GM21737 (cell line): ENCODE measurements at regions not wholly inside any gene's neighbourhood (a gene's known extent, or its start where the extent isn't known, plus 50 kb on each side); places are given as distances from the start of the nearest gene placed in this dataset.

Experiments
- ATAC-seq: cut with Tn5 transposase; IDR thresholded peaks from one replicate; pipeline ENCODE4 v1.9.1; 2021; ENCODE audit warnings: mild to moderate bottlenecking, moderate library complexity; ENCODE audit not compliant: unreplicated experiment

DNA sequence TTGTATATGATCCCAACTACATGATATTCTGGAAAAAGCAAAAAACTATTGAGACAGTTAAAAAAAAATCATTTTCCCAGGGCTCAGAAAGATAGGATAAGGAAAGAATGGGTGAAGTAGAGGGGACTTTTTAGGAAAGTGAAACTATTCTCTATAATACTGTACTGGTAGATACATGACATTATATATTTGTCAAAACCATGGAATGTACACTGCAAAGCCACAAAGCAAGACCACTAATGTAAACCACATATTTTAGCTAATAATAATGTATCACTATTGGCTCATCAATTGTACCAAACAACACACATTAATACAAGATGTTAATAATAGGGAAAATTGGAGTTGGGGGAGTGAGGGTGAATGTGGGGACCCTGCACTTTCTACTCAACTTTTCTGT is 182.6 kb downstream of the EFNB2 start:
- ATAC-seq: no peak

DNA sequence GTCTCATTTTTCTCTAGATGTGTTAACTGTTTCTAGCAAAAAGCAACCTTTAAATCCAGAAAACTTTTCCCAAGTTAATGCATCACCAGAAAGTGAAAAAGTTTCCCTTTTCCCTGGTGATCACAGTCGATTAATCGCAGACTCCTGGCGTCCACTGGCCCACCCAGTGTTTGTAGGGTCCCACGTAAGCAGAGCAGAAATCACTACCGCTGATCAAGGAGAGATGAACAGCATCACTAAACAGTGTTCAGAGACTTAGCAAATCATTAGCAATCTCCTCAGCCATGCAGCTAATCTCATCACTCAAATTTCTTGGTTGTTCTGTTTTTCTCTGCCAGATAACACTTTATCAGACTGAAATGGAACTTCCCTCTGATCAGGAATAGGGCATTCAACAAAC is 184.2 kb downstream of the EFNB2 start:
- ATAC-seq: no peak

DNA sequence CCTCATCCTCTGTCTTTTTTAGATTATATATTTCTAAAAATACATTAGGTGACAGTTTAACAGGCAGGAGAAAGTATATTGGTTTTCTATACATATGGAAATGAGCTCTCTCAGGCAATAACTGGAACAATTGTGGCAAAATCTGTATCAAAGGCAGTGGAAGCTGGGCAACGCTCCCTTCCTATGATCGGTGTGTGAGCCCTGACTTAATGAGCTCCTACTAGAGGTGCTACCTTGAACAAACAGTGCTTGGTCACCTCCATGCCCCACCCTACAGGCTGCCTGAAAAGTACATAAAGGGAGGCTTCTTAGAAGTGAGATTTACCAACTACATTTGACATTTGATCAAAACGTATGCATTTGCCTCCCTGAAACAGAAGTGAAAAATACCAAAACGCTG is 185.3 kb downstream of the EFNB2 start:
- no peak for ATAC-seq

DNA sequence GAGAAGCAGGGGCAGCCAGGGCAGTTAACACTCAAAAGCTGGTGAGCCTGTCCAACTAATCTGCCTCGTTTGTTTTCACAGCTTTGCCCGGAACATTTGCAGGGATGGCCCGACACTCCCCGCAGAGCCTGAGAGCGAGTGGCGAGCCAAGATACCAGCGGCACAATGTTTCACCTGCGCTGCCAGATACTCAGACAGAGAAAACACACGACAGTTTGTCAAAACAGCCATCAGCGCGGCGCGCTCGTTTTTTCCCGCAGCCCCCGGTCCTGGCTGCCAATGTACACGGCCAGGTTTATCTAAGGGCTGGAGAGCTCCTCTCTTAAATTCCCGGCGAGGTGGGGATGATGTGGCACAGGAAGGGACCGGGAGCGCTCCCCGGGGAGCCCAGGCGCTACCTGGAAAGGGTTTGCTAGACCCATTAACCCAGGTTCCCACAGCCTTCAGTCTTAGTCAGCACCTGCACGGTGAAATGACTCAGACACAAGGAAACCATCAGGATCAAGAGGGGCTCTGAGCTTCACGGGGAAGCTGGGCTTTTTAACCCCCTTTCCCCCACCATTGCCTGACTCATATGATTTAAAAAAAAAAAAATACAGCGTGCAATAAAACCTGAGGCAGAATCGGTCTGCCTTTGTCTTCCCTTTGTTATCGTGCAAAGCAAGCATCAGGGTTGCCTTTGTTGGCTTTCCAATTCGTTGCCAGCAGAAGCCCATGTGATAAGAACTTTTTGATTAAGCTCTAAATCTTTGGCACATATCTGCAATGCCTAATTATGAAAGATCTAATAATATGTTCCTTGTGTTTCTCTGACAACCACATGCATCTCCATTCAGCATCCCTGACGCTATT is 186.2 kb downstream of the EFNB2 start:
- no peak for ATAC-seq

DNA sequence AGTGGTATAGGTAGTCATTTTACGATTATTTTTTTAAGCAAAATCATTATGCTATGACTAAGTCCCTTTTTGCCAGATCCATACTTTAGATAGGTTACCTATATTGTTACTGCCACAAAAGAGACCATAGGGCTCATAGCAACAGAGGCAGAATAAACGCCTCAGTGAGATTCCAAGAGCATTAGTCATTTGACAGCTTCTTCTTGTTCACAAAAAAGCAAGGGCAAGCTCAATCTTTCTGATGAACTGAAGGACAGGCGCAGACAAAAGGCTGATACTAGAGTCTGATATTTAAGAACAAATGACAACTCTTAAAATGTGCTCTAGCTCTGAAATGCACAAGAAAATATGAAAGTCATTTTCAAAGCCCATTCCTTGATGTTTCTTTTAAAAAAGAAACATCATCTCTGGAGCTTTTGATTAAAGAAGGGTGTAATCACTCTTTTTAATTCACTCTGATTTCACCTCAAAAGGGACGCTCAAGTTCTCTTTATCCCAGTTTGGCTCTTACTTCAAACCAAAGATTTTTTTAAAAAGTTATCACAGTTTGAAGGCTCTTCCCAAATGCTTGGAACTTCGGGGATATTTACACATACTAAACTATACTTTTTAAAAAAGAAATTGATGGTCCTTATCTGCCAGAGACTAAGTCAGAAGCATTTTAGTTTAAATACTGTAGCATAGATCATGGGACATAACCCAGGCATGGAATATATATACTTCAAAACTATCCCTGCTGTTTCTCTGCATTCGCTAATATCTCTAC is 187.2 kb downstream of the EFNB2 start:
- no peak for ATAC-seq

DNA sequence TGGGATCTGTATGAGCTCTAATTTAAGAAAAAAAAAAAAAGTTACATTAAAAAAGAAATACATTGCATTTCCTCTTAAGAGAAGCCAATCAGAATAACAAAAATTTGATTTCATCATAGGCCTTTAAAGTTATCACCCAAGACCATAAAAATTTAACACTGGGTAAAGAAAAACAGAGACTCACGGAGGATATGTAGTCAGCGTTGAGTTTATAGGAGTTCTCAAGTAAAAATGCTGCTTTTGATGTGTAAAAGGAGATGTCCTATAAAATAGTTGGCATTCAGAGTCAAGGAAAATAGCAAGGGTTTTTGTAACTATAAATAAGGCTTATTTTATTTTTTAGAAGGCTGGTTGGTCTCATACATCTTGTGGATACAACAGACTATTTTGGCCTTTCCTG is 191.1 kb downstream of the EFNB2 start:
- no peak for ATAC-seq

DNA sequence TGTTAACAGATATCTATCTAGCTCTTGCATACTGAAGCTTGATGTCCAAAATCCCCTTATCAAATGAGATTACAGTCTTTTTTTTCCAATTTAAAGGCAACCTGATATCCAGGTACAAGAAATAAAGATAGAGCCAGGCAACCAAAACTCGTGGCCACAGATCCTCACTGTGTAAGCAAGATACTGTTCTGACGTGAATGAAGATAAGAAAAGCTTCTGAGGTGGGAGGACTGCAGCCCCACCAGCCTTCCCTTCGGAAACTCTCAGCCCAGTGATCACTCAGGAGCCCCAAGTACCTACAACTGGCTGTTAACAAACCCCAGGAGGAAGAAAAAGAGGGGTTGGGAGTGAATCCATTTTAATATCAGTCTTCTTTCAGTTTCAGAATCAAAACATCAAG is 191.6 kb downstream of the EFNB2 start:
- ATAC-seq: no peak

DNA sequence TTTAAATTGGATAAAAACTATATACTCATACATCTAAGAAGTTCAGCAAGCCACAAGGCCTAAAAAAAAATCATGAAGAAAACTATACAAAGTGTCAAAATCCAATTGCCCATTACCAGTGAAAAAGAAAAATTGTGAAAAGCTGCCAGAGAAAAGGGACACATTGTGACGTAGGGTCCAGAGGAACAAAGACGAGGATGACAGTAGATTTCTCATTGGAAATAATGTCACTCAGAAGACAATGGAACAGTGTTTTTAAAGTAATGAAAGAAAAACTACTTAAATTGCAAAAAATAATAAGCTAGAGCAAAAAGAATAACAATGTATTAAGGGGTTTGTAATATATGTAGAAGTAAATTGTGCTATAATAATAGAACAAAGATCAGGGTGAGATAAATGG is 195.2 kb downstream of the EFNB2 start:
- no peak for ATAC-seq

DNA sequence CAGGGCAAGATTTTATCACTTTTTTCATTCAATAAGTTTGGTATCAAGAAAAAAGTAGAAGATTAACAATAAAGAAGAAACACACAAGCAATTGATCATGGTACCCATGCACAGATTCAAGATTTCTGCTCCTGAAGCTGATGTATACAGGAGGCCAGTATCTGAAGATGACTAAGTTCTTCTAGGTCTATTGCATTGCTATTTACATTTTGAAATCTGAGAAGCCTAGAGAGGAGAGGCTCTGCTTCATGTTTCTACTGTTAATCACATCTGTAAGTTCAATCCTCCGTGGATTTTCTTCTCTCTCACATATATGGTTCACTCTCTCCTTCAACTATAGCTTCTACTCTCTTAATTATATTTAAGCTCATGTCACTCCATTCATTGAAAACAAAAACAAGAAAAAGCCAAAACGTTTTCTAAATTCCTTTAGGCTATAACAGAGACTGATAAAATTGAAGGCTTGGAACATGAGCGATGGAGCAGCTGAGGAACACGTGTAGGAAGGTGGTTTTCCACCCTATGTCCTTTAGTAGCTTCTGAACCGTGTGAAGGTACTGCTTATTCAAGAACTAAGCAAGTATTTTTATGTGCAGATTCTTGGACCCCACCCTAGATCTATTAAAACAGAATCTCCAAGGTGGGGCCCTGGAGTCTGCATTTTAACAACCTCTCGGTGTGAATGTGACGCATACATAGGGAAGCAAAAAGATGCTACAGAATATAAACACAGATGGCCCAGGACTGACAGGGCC is 198.2 kb downstream of the EFNB2 start:
- no peak for ATAC-seq

DNA sequence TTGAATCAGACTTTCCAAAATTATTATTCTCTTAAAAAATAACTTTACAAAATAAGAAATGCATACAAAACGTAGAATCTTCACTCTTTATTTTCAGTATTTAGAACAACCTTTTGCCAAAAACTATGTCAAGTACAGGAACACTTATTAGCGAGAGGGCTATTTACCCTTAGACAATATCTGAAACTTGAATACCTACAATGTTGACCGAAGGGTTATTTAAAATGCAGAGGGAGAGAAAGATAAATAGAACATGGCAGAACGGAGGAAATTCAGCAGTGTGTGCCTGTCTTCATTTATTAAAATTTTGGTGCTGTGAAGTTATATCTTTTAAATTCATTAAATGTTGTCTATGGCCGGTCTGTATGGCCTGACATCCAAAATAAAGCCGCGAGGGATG is 198.8 kb downstream of the EFNB2 start:
- ATAC-seq: no peak

DNA sequence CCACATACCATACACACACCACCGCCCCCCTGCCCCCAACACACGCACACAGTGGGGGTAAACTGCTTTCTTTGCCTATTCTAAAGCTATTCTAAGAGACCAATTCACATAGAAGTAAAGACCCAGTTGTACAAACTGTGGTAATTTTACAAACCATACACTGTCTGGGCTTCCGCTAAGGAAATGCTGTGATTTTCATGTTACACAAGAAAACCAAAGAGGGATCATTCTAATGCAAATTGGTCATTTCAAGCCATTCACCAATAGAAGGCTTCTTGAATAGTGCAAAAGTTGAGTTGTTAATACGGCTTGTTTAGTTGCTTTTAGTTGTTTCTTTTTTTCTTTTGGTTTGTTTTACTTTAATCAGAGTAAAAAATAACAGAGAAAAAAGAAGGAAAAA is 202.8 kb downstream of the EFNB2 start:
- no peak for ATAC-seq

DNA sequence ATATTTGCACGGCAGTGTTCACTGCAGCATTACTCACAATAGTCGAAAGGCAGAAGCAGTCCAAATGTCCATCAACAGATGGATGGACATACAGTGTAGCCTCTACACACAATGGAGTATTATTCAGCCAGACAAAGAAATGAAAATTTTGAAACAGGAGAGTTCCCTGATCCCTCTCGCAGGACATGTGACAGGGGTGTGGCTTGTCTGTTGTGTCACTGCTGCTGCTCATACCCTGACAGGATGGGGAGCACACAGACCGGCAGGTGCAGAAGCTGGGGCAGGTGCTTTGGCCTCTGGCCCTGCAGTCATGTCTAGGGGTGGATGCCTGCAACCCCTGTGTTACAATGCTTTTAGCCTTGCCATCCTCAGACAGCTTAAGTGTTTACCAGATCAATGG is 204.3 kb downstream of the EFNB2 start:
- no peak for ATAC-seq

DNA sequence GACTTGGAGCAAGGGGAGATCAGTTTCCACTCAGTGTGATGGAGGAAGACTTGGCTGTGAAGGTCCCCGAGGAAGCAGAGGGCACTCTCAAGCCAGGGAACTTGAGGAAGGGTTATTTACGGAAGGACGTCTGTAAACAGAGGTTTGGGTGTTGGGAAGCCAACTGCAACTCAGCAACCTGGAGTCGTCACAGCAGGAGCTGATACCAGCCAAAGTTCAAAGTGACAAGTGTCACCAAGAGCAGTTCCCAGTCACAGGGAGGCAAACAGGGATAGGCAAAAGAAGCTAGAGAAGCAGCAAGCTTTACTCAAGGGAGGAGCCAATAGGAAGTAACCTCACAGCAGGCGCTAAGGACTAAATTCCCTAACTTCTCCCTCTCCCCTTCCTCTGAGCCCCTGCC is 205.5 kb downstream of the EFNB2 start:
- no peak for ATAC-seq

DNA sequence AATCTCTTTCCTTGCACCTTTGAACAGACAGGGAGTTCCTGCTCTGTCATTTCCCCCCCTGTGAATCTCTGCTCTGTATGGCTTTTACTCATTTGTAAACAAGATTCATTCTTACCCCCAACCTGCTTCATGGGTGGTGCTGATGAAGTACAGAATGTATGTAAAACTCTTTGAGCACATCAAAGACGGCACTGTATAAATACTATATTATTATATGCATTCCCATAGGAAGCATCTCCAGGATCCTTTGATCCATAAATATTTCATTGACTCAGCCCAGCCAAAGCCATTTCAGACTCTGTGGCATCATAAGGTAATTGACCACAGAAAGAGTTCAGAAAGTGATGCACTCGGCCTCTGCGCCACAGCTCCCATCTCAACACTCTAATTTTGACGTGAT is 208.7 kb downstream of the EFNB2 start:
- ATAC-seq: no peak

DNA sequence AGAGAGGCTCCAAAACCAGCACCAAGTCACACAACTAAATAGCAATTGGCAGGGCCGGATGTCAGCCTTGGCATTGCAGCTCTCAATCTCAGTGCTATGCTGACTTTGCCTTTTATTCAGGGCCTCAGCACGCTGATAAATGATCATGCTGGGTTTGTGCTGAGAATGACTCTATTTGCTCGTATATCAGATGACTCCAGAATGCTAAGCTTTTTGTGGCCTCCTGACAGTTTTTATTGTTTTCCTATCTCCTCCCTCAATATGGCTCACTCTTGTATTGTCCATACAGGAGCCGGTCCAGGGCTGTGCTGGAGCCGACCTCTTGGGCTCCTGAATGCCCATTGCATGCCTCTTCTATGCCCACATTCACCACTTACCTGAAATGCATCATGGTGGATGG is 211.0 kb downstream of the EFNB2 start:
- no peak for ATAC-seq

DNA sequence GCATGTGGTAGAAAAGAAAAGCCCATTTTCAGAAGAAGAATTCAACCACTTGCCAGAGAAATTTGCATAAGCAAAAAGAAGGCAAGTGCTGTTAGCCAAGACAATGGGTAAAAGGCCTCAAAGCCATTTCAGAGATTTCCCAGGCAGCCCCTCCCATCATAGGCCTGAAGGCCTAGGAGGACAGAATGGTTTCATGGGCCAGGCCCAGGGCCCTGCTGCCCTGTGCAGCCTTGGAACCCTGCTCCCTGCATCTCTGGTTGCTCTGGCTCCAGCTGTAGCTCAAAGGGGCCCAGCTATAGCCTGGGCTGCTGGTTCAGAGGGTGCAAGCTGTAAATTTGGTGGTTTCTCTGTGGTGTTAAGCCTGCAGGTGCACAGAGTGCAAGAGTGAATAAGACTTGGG is 212.8 kb downstream of the EFNB2 start:
- no peak for ATAC-seq

DNA sequence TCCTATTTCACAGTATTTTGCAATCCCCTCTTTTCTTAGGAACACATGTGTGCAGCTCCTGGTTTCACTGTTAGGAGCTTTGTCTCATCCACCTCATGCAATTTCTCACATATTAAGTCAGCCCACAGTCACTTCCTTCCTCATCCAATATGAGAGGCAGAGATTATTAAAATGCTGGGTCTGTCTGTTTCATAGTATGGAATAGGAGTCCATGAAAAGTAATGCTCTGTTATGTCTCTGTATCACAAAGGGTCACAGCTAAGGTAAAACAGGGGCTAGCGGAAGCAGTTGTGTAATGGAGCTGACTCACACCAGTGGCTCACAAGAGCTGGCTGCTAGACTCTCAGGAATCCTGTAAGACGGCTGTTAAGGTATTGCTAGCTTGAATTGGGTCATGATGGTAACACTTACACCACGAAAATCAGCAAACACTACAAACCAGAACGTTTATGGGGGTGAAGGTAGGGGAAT is 216.5 kb downstream of the EFNB2 start:
- no peak for ATAC-seq

DNA sequence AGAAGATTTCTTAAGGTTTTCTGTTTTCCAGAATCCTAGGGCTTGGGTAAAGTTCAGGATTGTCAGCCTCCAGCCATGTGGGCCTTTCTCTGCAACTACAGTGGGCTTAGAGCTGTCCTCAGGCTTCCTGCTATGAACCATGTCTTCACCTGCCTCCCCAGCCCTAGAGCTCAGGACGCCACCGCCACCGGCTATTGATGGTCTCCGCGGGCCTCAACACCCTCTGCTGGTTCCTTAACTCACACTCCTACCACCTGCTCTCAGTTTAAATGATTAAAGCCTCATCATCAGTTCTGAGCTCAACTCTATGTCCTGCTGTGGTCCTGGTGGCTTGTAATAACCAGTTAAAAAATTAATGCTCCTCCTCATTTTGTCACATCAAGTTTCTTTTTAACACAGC is 221.0 kb downstream of the EFNB2 start:
- no peak for ATAC-seq

DNA sequence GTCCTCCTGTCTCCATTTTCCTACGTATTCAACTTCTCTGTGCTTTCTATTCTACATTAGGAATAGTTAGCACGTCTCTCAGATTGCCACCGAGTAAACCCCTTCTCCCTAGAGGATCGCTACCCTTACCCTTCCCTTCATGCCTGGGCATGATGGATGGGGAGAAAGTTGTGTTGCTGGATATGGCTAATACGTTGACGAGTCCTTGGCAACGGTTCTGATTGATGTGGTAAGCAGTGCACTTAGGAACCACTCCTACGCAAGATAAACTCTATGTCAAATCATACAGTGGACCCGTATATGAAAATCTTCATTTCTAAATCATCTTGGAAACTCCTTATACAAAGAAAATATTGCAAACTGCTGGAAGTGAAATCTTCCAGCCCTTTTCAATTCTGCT is 224.5 kb downstream of the EFNB2 start:
- ATAC-seq: no peak

DNA sequence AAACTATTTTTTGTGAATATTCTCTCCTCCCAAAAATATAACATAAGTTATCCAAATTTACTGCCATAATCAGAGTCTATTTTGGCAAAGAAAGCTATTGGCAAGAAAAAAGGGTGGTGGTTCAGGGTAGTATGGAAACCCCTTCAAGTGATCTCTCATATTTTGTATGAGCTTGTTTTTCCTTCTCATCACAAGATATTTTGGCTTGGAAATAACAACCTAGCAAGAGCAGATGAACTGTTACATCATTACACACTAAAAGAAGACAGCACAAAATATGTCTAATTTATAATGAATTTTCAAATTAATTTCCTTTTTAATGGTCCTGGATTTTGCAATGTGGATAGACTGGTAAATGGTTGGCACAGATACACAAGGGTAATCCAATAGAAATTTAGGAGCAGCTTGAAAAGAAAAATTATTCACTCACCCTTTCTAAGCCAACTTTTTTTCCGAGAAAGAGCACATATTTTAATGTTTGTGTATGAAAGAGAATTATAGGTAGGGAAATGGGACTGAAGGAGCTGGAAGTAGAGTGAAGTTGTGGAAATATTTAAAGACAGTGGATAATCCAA is 225.1 kb downstream of the EFNB2 start:
- ATAC-seq: no peak

DNA sequence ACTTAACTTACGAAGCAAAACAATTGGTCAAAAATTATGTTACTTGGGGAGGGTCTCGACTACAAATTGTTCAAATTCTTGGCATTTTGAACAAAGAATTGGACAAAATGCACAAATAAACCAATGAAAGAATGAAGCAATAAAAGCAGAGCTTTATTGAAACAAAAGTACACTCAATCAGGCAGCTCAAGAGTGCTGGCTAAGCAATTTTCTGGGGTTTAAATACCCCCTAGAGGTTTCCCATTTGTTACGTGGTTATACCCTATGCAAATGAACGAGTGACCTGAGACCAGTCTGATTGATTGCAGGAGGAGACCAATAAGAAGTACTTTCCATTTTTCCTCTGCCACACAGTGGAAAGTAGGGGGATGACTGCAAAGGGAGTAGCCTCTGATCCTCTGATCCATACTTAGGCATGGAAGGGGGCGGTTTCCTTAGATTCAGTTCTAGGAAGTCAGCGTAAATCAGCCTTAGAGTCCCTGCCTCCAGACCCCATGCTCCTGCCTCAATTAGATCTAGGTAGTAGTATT is 228.6 kb downstream of the EFNB2 start:
- ATAC-seq: no peak
